ENCODE measurements at regions not wholly inside any gene's neighbourhood (a gene's known extent, or its start where the extent isn't known, plus 50 kb on each side); places are given as distances from the start of the nearest gene placed in this dataset.

- no peak overlapping the region for H3K27ac ChIP-seq
- TF ChIP-seq, protein P1, sequence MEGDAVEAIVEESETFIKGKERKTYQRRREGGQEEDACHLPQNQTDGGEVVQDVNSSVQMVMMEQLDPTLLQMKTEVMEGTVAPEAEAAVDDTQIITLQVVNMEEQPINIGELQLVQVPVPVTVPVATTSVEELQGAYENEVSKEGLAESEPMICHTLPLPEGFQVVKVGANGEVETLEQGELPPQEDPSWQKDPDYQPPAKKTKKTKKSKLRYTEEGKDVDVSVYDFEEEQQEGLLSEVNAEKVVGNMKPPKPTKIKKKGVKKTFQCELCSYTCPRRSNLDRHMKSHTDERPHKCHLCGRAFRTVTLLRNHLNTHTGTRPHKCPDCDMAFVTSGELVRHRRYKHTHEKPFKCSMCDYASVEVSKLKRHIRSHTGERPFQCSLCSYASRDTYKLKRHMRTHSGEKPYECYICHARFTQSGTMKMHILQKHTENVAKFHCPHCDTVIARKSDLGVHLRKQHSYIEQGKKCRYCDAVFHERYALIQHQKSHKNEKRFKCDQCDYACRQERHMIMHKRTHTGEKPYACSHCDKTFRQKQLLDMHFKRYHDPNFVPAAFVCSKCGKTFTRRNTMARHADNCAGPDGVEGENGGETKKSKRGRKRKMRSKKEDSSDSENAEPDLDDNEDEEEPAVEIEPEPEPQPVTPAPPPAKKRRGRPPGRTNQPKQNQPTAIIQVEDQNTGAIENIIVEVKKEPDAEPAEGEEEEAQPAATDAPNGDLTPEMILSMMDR (conservative IDR thresholded peaks at IDR 0.05), result no peak
Observed at GRCh38 chr6:22399693-22400092, 102.9 kb upstream of the PRL start.

DNA sequence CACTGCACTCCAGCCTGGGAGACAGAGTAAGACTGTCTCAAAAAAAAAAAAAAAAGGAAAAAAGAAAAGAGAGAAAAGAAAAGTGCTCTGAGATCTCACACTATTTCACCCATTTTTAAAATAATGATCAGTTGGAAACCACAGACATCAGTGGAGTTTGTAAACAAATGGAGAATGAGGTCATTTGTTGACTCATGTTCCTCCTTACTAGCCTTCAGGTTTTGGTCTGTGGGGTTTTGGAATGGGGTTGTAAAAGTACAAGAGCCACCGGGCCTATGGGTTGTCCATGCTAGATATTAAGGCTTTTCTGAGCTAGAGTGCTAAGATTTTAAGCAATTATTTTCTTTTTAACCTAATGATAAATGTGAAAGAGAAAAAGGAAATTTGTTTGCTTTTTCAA is 104.4 kb upstream of the PRL start:
- no peak overlapping the region for H3K27ac ChIP-seq
- TF ChIP-seq, protein P1 (conservative IDR thresholded peaks at IDR 0.05), result no peak

- TF ChIP-seq, protein P1 (conservative IDR thresholded peaks at IDR 0.05), result no peak
- H3K27ac ChIP-seq, result no peak overlapping the region
Observed at GRCh38 chr6:22401932-22402331, 105.1 kb upstream of the PRL start.

- TF ChIP-seq, protein P1 (conservative IDR thresholded peaks at IDR 0.05), result no peak
- no peak overlapping the region for H3K27ac ChIP-seq
Observed at GRCh38 chr6:22409486-22409885, 112.7 kb upstream of the PRL start.

DNA sequence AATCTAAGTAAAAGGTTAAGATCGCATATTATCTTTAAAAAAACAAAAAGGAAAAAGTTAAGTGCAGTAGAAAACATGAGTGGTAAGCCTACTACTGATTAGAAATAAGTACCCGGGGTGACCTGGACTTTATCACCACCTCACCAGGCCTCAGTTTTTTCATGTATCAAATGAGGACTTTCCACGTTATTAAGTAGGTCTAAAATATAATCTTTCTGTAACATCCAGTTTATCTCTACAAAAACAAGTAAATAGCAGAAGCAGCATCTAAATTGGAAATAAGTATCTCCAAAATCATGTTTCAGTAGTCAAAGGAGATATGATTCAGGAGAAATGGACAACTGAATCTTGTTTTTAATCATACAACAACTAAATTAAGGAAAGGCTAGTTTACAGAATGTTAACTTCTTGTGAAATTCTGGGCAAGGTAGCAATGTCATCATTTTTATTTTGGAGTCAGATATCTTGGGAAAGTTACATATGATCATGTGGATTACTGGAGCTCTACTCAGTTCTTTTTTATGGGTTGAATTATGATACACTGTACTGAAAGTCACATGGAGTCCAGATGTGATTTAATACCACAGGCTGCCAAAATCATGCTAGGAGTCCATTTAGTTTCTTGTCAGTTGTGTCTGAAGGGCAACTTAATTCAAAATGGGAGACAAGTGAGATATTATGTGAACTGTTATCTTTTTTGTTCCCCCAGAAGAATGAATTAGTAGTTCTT is 114.7 kb upstream of the PRL start:
- H3K27ac ChIP-seq, result no peak overlapping the region
- TF ChIP-seq, protein P1 (conservative IDR thresholded peaks at IDR 0.05), result no peak

GRCh38 chr6:22412994-22413393 is 116.2 kb upstream of the PRL start:
- TF ChIP-seq, protein P1 (conservative IDR thresholded peaks at IDR 0.05), result no peak
- H3K27ac ChIP-seq, result no peak overlapping the region

DNA sequence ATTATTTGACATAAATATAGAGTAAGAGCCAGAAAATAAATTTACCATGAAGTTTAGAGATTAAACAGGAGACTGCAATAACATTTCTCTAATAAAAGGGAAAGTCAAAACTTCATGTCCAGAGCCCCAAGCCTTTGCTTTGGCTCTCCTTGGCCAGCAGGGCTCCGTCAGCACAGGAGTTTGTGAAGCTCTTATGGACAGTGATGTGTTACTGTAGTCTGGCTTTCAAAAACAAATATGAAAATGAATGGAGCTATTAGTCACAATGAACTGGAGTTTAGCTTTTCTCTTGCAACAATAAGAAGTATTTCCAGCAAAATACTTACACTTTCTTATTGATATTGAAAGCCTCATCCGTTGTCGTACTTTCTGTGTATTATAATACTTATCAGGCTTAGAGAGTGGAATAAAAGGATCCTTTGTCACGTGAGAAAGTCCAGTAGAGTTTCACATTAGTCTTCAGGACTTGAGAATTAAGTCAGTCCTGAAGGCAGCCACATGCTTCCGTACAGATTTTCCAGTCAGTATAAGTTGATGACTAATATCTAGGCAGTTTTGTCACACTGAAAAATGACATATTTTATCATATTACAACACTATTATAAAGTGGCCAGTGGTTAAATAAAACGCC is 117.0 kb upstream of the PRL start:
- TF ChIP-seq, protein P1 (conservative IDR thresholded peaks at IDR 0.05), result no peak
- H3K27ac ChIP-seq, result no peak overlapping the region

All from VCaP (cell line).